ENCODE measurements at regions not wholly inside any gene's neighbourhood (a gene's known extent, or its start where the extent isn't known, plus 50 kb on each side); places are given as distances from the start of the nearest gene placed in this dataset.

- H3K4me2 ChIP-seq (ENCODE audit: low read depth, low read length) = no peak overlapping the region
- H3K4me1 ChIP-seq (ENCODE audit: low read length) = peaks cover 3% of the 10 kb centered on the region; the same call in 1 of the 2 replicates
These were observed 1231.1 kb upstream of the ACO1 start for GRCh38 chr9:31153250-31153840.

GRCh38 chr9:31166516-31166915 lies 1217.9 kb upstream of the ACO1 start:
- DNase-seq = no peak
- no peak overlapping the region for H2AFZ ChIP-seq (ENCODE audit: low read length)
- no peaks in the 10 kb centered on the region for H4K20me1 ChIP-seq (ENCODE audit: insufficient read depth, low read length)
- no peak overlapping the region for H3K4me3 ChIP-seq (ENCODE audit: low read length)
- no peaks in the 10 kb centered on the region for H3K9me2 ChIP-seq (replicated peaks; ENCODE audit: insufficient read depth, low read length)
- no peaks in the 10 kb centered on the region for H3K9me3 ChIP-seq (replicated peaks; ENCODE audit: insufficient read depth, low read length)
- TF ChIP-seq EZH2 (optimal IDR thresholded peaks at IDR 0.05; ENCODE audit: low read depth, low read length) (no peak), CTCF (IDR thresholded peaks at IDR 0.05; ENCODE audit: low read length) (no peak), EZH2phosphoT487 (IDR thresholded peaks at IDR 0.05; ENCODE audit: low read length) (no peak)
- no peaks in the 10 kb centered on the region for H3K4me1 ChIP-seq (ENCODE audit: low read length)
- H3K79me2 ChIP-seq (ENCODE audit: low read length) = no peaks in the 10 kb centered on the region
- H3K36me3 ChIP-seq (replicated peaks; ENCODE audit: insufficient read depth, low read length) = no peaks in the 10 kb centered on the region
- no peak overlapping the region for H3K4me2 ChIP-seq (ENCODE audit: low read depth, low read length)
- H3K27ac ChIP-seq (ENCODE audit: low read length) = no peak overlapping the region
- no peaks in the 10 kb centered on the region for H3F3A ChIP-seq (ENCODE audit: insufficient read depth, low read length)
- H3K9ac ChIP-seq (ENCODE audit: low read length) = no peak overlapping the region
- no peaks in the 10 kb centered on the region for H3K27me3 ChIP-seq (replicated peaks; ENCODE audit: insufficient read depth, low read length)

More at GRCh38 chr9:31153250-31153840, 1231.1 kb upstream of the ACO1 start:
- Histone ChIP-seq H3F3A (ENCODE audit: insufficient read depth, low read length) (no peaks in the 10 kb centered on the region), H3K9me3 (replicated peaks; ENCODE audit: insufficient read depth, low read length) (no peaks in the 10 kb centered on the region), H3K27ac (ENCODE audit: low read length) (no peak overlapping the region), H3K9me2 (replicated peaks; ENCODE audit: insufficient read depth, low read length) (no peaks in the 10 kb centered on the region), H3K79me2 (ENCODE audit: low read length) (no peaks in the 10 kb centered on the region), H3K4me3 (ENCODE audit: low read length) (no peak overlapping the region), H3K27me3 (replicated peaks; ENCODE audit: insufficient read depth, low read length) (no peaks in the 10 kb centered on the region), H4K20me1 (ENCODE audit: insufficient read depth, low read length) (no peaks in the 10 kb centered on the region), H2AFZ (ENCODE audit: low read length) (no peak overlapping the region), H3K9ac (ENCODE audit: low read length) (no peak overlapping the region), H3K36me3 (replicated peaks; ENCODE audit: insufficient read depth, low read length) (no peaks in the 10 kb centered on the region)
- TF ChIP-seq CTCF (IDR thresholded peaks at IDR 0.05; ENCODE audit: low read length) (no peak), EZH2 (optimal IDR thresholded peaks at IDR 0.05; ENCODE audit: low read depth, low read length) (no peak), EZH2phosphoT487 (IDR thresholded peaks at IDR 0.05; ENCODE audit: low read length) (no peak)
- peak; percentile 17 for DNase-seq

- Histone ChIP-seq H3K4me3 (ENCODE audit: low read length) (no peak overlapping the region), H3K36me3 (replicated peaks; ENCODE audit: insufficient read depth, low read length) (no peaks in the 10 kb centered on the region), H3F3A (ENCODE audit: insufficient read depth, low read length) (no peaks in the 10 kb centered on the region), H3K9ac (ENCODE audit: low read length) (no peak overlapping the region), H3K9me2 (replicated peaks; ENCODE audit: insufficient read depth, low read length) (no peaks in the 10 kb centered on the region), H3K27ac (ENCODE audit: low read length) (no peak overlapping the region), H4K20me1 (ENCODE audit: insufficient read depth, low read length) (no peaks in the 10 kb centered on the region), H3K79me2 (ENCODE audit: low read length) (no peaks in the 10 kb centered on the region), H3K4me2 (ENCODE audit: low read depth, low read length) (no peak overlapping the region), H3K27me3 (replicated peaks; ENCODE audit: insufficient read depth, low read length) (no peaks in the 10 kb centered on the region), H3K9me3 (replicated peaks; ENCODE audit: insufficient read depth, low read length) (no peaks in the 10 kb centered on the region), H2AFZ (ENCODE audit: low read length) (no peak overlapping the region), H3K4me1 (ENCODE audit: low read length) (no peaks in the 10 kb centered on the region)
- no peak for DNase-seq
- no peak for TF ChIP-seq CTCF (IDR thresholded peaks at IDR 0.05; ENCODE audit: low read length)
- no peak for TF ChIP-seq EZH2phosphoT487 (IDR thresholded peaks at IDR 0.05; ENCODE audit: low read length)
These were observed 1216.3 kb upstream of the ACO1 start for GRCh38 chr9:31168161-31168560.
